H1 (cell line): ENCODE measurements at regions not wholly inside any gene's neighbourhood (a gene's known extent, or its start where the extent isn't known, plus 50 kb on each side); places are given as distances from the start of the nearest gene placed in this dataset.

Experiments used
- CTCF ChIA-PET: fragments of 300-600 bp; sonication (Branson Sonifier 250); formaldehyde crosslinking; loops from one replicate; lab custom pipeline; 2021; ENCODE audit not compliant: partially characterized antibody; lab: Charles Lee
- POLR2A ChIA-PET: fragments of 300-600 bp; sonication (Branson Sonifier 250); formaldehyde crosslinking; loops from one replicate; lab custom pipeline; 2021; ENCODE audit warnings: inconsistent platforms; ENCODE audit not compliant: partially characterized antibody; lab: Charles Lee
- DNase-seq, 2 experiments: peaks; one replicate each; pipeline versions ENCODE4 v3.0.0 to v3.0.0-alpha.2; 2010 to 2022; ENCODE audit warnings: low spot score in 2 of 2, low read depth in 1 of 2, mixed read lengths in 1 of 2
- FAIRE-seq: peaks from 2 replicates; lab custom pipeline; 2011; peaks lifted over from hg19 to GRCh38; lab: Jason Lieb, UNC
- H2AFZ ChIP-seq: 2 replicates; pipeline ENCODE4 v1.8.1; 2012; ENCODE audit warnings: low read length, inconsistent platforms
- H2AK5ac ChIP-seq: 2 replicates; pipeline ENCODE4 v1.6.1; 2013; ENCODE audit warnings: low read depth, low read length
- H2BK120ac ChIP-seq: replicated peaks from 2 replicates; pipeline ENCODE3; 2013; ENCODE audit warnings: low read depth, low read length, inconsistent platforms
- H2BK12ac ChIP-seq: 2 replicates; pipeline ENCODE4 v1.6.1; 2013; ENCODE audit warnings: low read depth, low read length
- H2BK15ac ChIP-seq: 2 replicates; pipeline ENCODE4 v1.6.1; 2013; ENCODE audit warnings: low read length
- H2BK20ac ChIP-seq: 2 replicates; pipeline ENCODE4 v1.6.1; 2013; ENCODE audit warnings: low read length
- H2BK5ac ChIP-seq: 2 replicates; pipeline ENCODE4 v1.6.1; 2013; ENCODE audit warnings: low read depth, low read length
- H3K14ac ChIP-seq: 2 replicates; pipeline ENCODE4 v1.6.1; 2013; ENCODE audit warnings: inconsistent platforms; ENCODE audit not compliant: insufficient read length
- H3K18ac ChIP-seq: 2 replicates; pipeline ENCODE4 v1.6.1; 2013; ENCODE audit warnings: low read length; ENCODE audit errors: extremely low read depth
- H3K23ac ChIP-seq: 2 replicates; pipeline ENCODE4 v1.6.1; 2013; ENCODE audit warnings: inconsistent platforms; ENCODE audit not compliant: insufficient read length
- H3K23me2 ChIP-seq: 2 replicates; pipeline ENCODE4 v1.6.1; 2013; ENCODE audit warnings: low read depth, low read length
- H3K27ac ChIP-seq: 2 replicates; pipeline ENCODE4 v1.6.1; 2011; ENCODE audit warnings: low read depth, low read length, inconsistent platforms
- H3K27me3 ChIP-seq, 4 experiments: replicated peaks in 1 of 4; 1 replicate in 1 of 4; 2 replicates in 3 of 4; pipeline versions ENCODE4 v1.6.1 to v1.8.1; 2011 to 2013; ENCODE audit warnings: low read length in 3 of 4, mild to moderate bottlenecking in 3 of 4, inconsistent platforms in 2 of 4, mixed read lengths in 2 of 4, moderate library complexity in 1 of 4; ENCODE audit not compliant: control insufficient read depth in 3 of 4, insufficient read depth in 3 of 4; ENCODE audit errors: extremely low read depth in 1 of 4
- H3K36me3 ChIP-seq, 4 experiments: 2 replicates each; pipeline versions ENCODE4 v1.6.1 to v1.8.1; 2011 to 2013; ENCODE audit warnings: mild to moderate bottlenecking in 4 of 4, low read length in 3 of 4, moderate library complexity in 2 of 4, control low read depth in 1 of 4, inconsistent platforms in 1 of 4; ENCODE audit not compliant: insufficient read depth in 4 of 4, control insufficient read depth in 2 of 4
- H3K4ac ChIP-seq: replicated peaks from 2 replicates; pipeline ENCODE3; 2013; ENCODE audit warnings: low read length, low read depth, mixed read lengths, inconsistent platforms; ENCODE audit not compliant: insufficient read length
- H3K4me1 ChIP-seq, 4 experiments: replicated peaks in 1 of 4; 1 replicate in 1 of 4; 2 replicates in 3 of 4; pipeline versions ENCODE4 v1.6.1 to v1.8.1; 2011 to 2013; ENCODE audit warnings: low read length in 3 of 4, inconsistent platforms in 2 of 4, mixed read lengths in 1 of 4; ENCODE audit not compliant: insufficient read depth in 4 of 4, control insufficient read depth in 3 of 4
- H3K4me2 ChIP-seq, 2 experiments: 2 replicates each; pipeline versions ENCODE4 v1.6.1 to v1.8.1; 2011 to 2013; ENCODE audit warnings: low read depth in 2 of 2, low read length in 2 of 2, control low read depth in 1 of 2, inconsistent platforms in 1 of 2, mild to moderate bottlenecking in 1 of 2; ENCODE audit not compliant: insufficient read depth in 1 of 2
- H3K4me3 ChIP-seq, 4 experiments: fragments of 200-600, 300-600 bp in 1 of 4; sonication (generic), shearing (Covaris generic), sonication (Bioruptor Twin) in 1 of 4; 2 replicates each; pipeline versions ENCODE4 v1.5.1 to v1.8.1; 2011 to 2016; ENCODE audit warnings: low read length in 4 of 4, low read depth in 3 of 4, control low read depth in 2 of 4, inconsistent platforms in 2 of 4, mild to moderate bottlenecking in 2 of 4, mixed read lengths in 1 of 4, moderate library complexity in 1 of 4; ENCODE audit not compliant: insufficient read depth in 2 of 4; ENCODE audit errors: extremely low read depth in 1 of 4
- H3K56ac ChIP-seq: replicated peaks from 2 replicates; pipeline ENCODE3; 2013; ENCODE audit warnings: low read depth, mild to moderate bottlenecking, mixed read lengths, low read length, inconsistent platforms; ENCODE audit not compliant: insufficient read length
- H3K79me1 ChIP-seq: 2 replicates; pipeline ENCODE4 v1.6.1; 2013; ENCODE audit warnings: low read depth, low read length, control low read depth
- H3K79me2 ChIP-seq, 2 experiments: 2 replicates each; pipeline versions ENCODE4 v1.6.1 to v1.8.1; 2012 to 2013; ENCODE audit warnings: low read length in 2 of 2, mild to moderate bottlenecking in 2 of 2, inconsistent platforms in 1 of 2; ENCODE audit not compliant: insufficient read depth in 2 of 2, control insufficient read depth in 1 of 2
- H3K9ac ChIP-seq, 4 experiments: replicated peaks in 1 of 4; 1 replicate in 1 of 4; 2 replicates in 3 of 4; pipeline versions ENCODE4 v1.6.1 to v1.8.1; 2011 to 2013; ENCODE audit warnings: low read depth in 3 of 4, low read length in 3 of 4, control low read depth in 2 of 4, mild to moderate bottlenecking in 2 of 4, moderate library complexity in 2 of 4, inconsistent platforms in 1 of 4; ENCODE audit errors: extremely low read depth in 1 of 4
- H3K9me3 ChIP-seq, 2 experiments: 2 replicates each; pipeline versions ENCODE4 v1.6.1 to v1.8.1; 2012 to 2013; ENCODE audit warnings: mild to moderate bottlenecking in 2 of 2, moderate library complexity in 2 of 2, control low read depth in 1 of 2, inconsistent platforms in 1 of 2, low read depth in 1 of 2, low read length in 1 of 2, mixed read lengths in 1 of 2; ENCODE audit not compliant: insufficient read depth in 2 of 2
- H4K20me1 ChIP-seq, 2 experiments: replicated peaks in 1 of 2; 2 replicates each; pipeline versions ENCODE3 to v1.8.1; 2011 to 2013; ENCODE audit warnings: inconsistent platforms in 2 of 2, low read length in 2 of 2, mild to moderate bottlenecking in 1 of 2; ENCODE audit not compliant: insufficient read depth in 2 of 2, control insufficient read depth in 1 of 2
- H4K5ac ChIP-seq: 2 replicates; pipeline ENCODE4 v1.6.1; 2013; ENCODE audit warnings: low read length, low read depth, mixed read lengths, inconsistent platforms; ENCODE audit not compliant: insufficient read length
- H4K8ac ChIP-seq: 2 replicates; pipeline ENCODE4 v1.8.0; 2013; ENCODE audit warnings: mild to moderate bottlenecking, moderate library complexity, low read length, inconsistent platforms; ENCODE audit not compliant: insufficient read depth; ENCODE audit errors: extremely low read depth
- H4K91ac ChIP-seq: replicated peaks from 2 replicates; pipeline ENCODE3; 2013; ENCODE audit warnings: low read length, mixed read lengths, inconsistent platforms; ENCODE audit not compliant: insufficient read length
- CREB1 ChIP-seq: IDR thresholded peaks from 2 replicates; pipeline ENCODE4 v1.6.1; 2012; ENCODE audit warnings: inconsistent platforms
- GTF2F1 ChIP-seq: IDR thresholded peaks from 2 replicates; pipeline ENCODE4 v1.6.1; 2012; ENCODE audit warnings: low read depth, low read length, improper control_type of control experiment, borderline replicate concordance
- HDAC2 ChIP-seq, 2 experiments: fragments of 300-600 bp in 1 of 2; sonication (generic) in 1 of 2; IDR thresholded peaks; 2 replicates each; pipeline ENCODE4 v1.6.1; 2011 to 2012; ENCODE audit warnings: low read depth in 2 of 2, low read length in 2 of 2, mild to moderate bottlenecking in 2 of 2, moderate library complexity in 2 of 2, borderline replicate concordance in 1 of 2, inconsistent platforms in 1 of 2
- HDAC6 ChIP-seq: IDR thresholded peaks from one replicate; pipeline ENCODE4 v1.7.1; 2012; ENCODE audit warnings: low read depth, mild to moderate bottlenecking, inconsistent platforms, low read length, moderate library complexity
- MAFK ChIP-seq: IDR thresholded peaks from 2 replicates; pipeline ENCODE4 v1.6.1; 2012; ENCODE audit warnings: low read depth, mild to moderate bottlenecking, improper control_type of control experiment, low read length
- POLR2A ChIP-seq, 2 experiments: IDR thresholded peaks; 1 replicate in 1 of 2; 2 replicates in 1 of 2; pipeline ENCODE4 v1.6.1; 2011; ENCODE audit warnings: low read depth in 2 of 2, low read length in 2 of 2, mild to moderate bottlenecking in 2 of 2; ENCODE audit errors: control extremely low read depth in 1 of 2
- POLR2AphosphoS5 ChIP-seq: IDR thresholded peaks from 2 replicates; pipeline ENCODE4 v1.6.1; 2011; ENCODE audit warnings: low read depth, low read length
- RAD21 ChIP-seq, 2 experiments: IDR thresholded peaks in 1 of 2; conservative IDR thresholded peaks in 1 of 2; 2 replicates each; pipeline ENCODE4 v1.6.1; 2011; ENCODE audit warnings: low read depth in 2 of 2, low read length in 2 of 2, improper control_type of control experiment in 1 of 2, inconsistent platforms in 1 of 2, mild to moderate bottlenecking in 1 of 2, moderate library complexity in 1 of 2
- RFX5 ChIP-seq: IDR thresholded peaks from 2 replicates; pipeline ENCODE4 v1.6.1; 2011; ENCODE audit warnings: low read depth, low read length, improper control_type of control experiment, borderline replicate concordance
- SP2 ChIP-seq: IDR thresholded peaks from 2 replicates; pipeline ENCODE4 v1.6.1; 2012; ENCODE audit warnings: mild to moderate bottlenecking, low read length, inconsistent platforms
- SUZ12 ChIP-seq: fragments of 200-600 bp; sonication (generic); IDR thresholded peaks from 2 replicates; pipeline ENCODE4 v1.6.1; 2012; ENCODE audit warnings: mild to moderate bottlenecking, inconsistent platforms, low read length, moderate library complexity, mixed read lengths
- TAF1 ChIP-seq: IDR thresholded peaks from 2 replicates; pipeline ENCODE4 v1.6.1; 2011; ENCODE audit warnings: mild to moderate bottlenecking, low read depth, low read length
- TAF7 ChIP-seq: optimal IDR thresholded peaks from 2 replicates; pipeline ENCODE3; 2011; ENCODE audit warnings: low read depth, mild to moderate bottlenecking, inconsistent platforms, low read length, moderate library complexity, borderline replicate concordance
- TBP ChIP-seq: IDR thresholded peaks from 2 replicates; pipeline ENCODE4 v1.6.1; 2011; ENCODE audit warnings: low read depth, low read length, improper control_type of control experiment
- YY1 ChIP-seq: IDR thresholded peaks from 2 replicates; pipeline ENCODE4 v1.6.1; 2011; ENCODE audit warnings: low read depth, mild to moderate bottlenecking, low read length
- WGBS, 2 experiments: shearing (Covaris generic) in 1 of 2; methylation state at CpG; one replicate each; pipeline versions ENCODE4 v1.1.6 to v1.1.7; 2013 to 2015; ENCODE audit warnings: low lambda C conversion rate in 2 of 2, mixed read lengths in 2 of 2, inconsistent platforms in 1 of 2, low coverage in 1 of 2, missing lambda C conversion rate in 1 of 2; ENCODE audit not compliant: insufficient replicate concordance in 2 of 2, insufficient coverage in 1 of 2, insufficient read length in 1 of 2; ENCODE audit errors: extremely low coverage in 1 of 2, missing lambda C conversion rate in 1 of 2; 5-methylcytosine and 5-hydroxymethylcytosine counted together

DNA sequence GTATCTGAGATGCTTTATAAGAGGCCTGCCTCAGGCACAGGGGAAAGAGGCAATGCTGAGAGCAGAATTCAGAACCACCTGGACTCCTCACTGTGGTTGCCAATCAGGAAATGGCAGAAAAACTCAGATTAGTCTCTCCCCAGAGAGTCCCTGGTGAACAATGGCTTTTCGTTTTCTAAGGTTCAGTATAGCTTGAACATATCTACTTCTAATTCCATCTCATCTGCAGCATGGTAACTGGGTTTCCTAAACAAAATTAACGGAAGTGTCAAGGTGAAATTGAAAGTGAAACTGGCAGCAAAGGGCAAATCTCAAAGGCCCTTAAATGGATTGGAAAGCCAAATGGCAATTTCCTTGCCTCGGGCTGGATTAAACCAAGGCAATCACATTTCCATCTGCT lies 480.2 kb upstream of the ACVR2A start:
- no peak overlapping the region for H4K5ac ChIP-seq
- no peak overlapping the region for H3K56ac ChIP-seq
- DNase-seq (no peak), FAIRE-seq (peak; percentile 28)
- no peak overlapping the region for H3K14ac ChIP-seq
- peaks cover 0 to 2% (median 0%) of the 10 kb centered on the region in 4 experiments; a peak in 1 of 7 replicates for H3K4me1 ChIP-seq
- no peak overlapping the region for H3K27ac ChIP-seq
- H4K8ac ChIP-seq: no peak overlapping the region
- no peak overlapping the region for H2BK15ac ChIP-seq
- POLR2A ChIA-PET: no interaction called here
- no peaks in the 10 kb centered on the region for H3K79me1 ChIP-seq
- no peak overlapping the region for H2BK20ac ChIP-seq
- no peaks in the 10 kb centered on the region for H3K79me2 ChIP-seq
- H4K20me1 ChIP-seq: no peaks in the 10 kb centered on the region
- H3K27me3 ChIP-seq: no peaks in the 10 kb centered on the region
- no peak overlapping the region for H2BK5ac ChIP-seq
- 81% methylated on average over 3 of the region's 3 CpGs; no CpG with 5 or more reads in 1 of the 2 experiments for WGBS, 2 experiments
- peaks cover 0 to 2% of the 10 kb centered on the region in 2 experiments; a peak in 1 of 4 replicates for H3K9me3 ChIP-seq
- no peak overlapping the region for H3K4ac ChIP-seq
- no peak overlapping the region for H3K9ac ChIP-seq
- CTCF ChIA-PET: interaction anchor here (1.0 to 1.6 kb wide), 2 partner anchors 118 to 319 kb away, joined by 3 to 4 read pairs; no protein-coding TSS in a partner anchor
- no peaks in the 10 kb centered on the region for H3K23me2 ChIP-seq
- H3K23ac ChIP-seq: no peak overlapping the region
- no peak overlapping the region for H2AK5ac ChIP-seq
- peak overlapping the region; percentile 88; the same call in 1 of the 2 replicates for H2AFZ ChIP-seq
- no peak overlapping the region for H4K91ac ChIP-seq
- H3K4me3 ChIP-seq: no peak overlapping the region
- H2BK120ac ChIP-seq: no peak overlapping the region
- H3K18ac ChIP-seq: no peak overlapping the region
- H2BK12ac ChIP-seq: no peak overlapping the region
- no peak overlapping the region for H3K4me2 ChIP-seq
- no peaks in the 10 kb centered on the region for H3K36me3 ChIP-seq
- TF ChIP-seq POLR2A (IDR thresholded peaks at IDR 0.05; ENCODE audit: control extremely low read depth in 1 of 2, low read depth in 2 of 2, low read length in 2 of 2) (no peak), RFX5 (no peak), TAF1 (no peak), GTF2F1 (no peak), TAF7 (no peak), SP2 (no peak), RAD21 (IDR thresholded peaks at IDR 0.05 in 1 of 2, conservative IDR thresholded peaks at IDR 0.05 in 1 of 2; ENCODE audit: low read depth in 2 of 2, low read length in 2 of 2) (no peak), SUZ12 (no peak), MAFK (no peak), TBP (no peak), POLR2AphosphoS5 (no peak), CREB1 (no peak), HDAC6 (no peak), YY1 (no peak), HDAC2 (IDR thresholded peaks at IDR 0.05; ENCODE audit: borderline replicate concordance in 1 of 2, low read depth in 2 of 2, low read length in 2 of 2) (no peak)
